NCI-H526 (cell line): ENCODE measurements at regions not wholly inside any gene's neighbourhood (a gene's known extent, or its start where the extent isn't known, plus 50 kb on each side); places are given as distances from the start of the nearest gene placed in this dataset.

ENCODE experiments used
- DNase-seq, 2 experiments: peaks; one replicate each; lab custom pipeline; 2025; lab: John Stamatoyannopoulos, UW

GRCh38 chr13:75938811-75939560, 302.9 kb downstream of the LMO7 start:
- no peak for DNase-seq

- no peak for DNase-seq
These were observed 300.7 kb downstream of the LMO7 start for GRCh38 chr13:75936791-75937190.

GRCh38 chr13:75935805-75936204, 299.7 kb downstream of the LMO7 start:
- DNase-seq = no peak

- DNase-seq = no peak
These were observed 298.8 kb downstream of the LMO7 start for GRCh38 chr13:75934889-75935288.

- DNase-seq = no peak
These were observed 296.5 kb downstream of the LMO7 start for GRCh38 chr13:75932636-75933035.

GRCh38 chr13:75931116-75931515, 295.0 kb downstream of the LMO7 start:
- DNase-seq = no peak

- DNase-seq = no peak
These were observed 292.9 kb downstream of the LMO7 start for GRCh38 chr13:75929076-75929475.

GRCh38 chr13:75927183-75927669, 291.1 kb downstream of the LMO7 start:
- no peak for DNase-seq

- DNase-seq = no peak
These were observed 284.4 kb downstream of the LMO7 start for GRCh38 chr13:75920536-75920935.

- DNase-seq = no peak
These were observed 283.6 kb downstream of the LMO7 start for GRCh38 chr13:75919660-75920199.

GRCh38 chr13:75915066-75915465, 278.9 kb downstream of the LMO7 start:
- no peak for DNase-seq

GRCh38 chr13:75913925-75914324, 277.8 kb downstream of the LMO7 start:
- DNase-seq = no peak

GRCh38 chr13:75910591-75910990, 274.5 kb downstream of the LMO7 start:
- no peak for DNase-seq
